GM21390 (cell line): ENCODE measurements at regions not wholly inside any gene's neighbourhood (a gene's known extent, or its start where the extent isn't known, plus 50 kb on each side); places are given as distances from the start of the nearest gene placed in this dataset.

Experiments
- ATAC-seq: cut with Tn5 transposase; IDR thresholded peaks from one replicate; pipeline ENCODE4 v1.9.1; 2021; ENCODE audit not compliant: unreplicated experiment

DNA sequence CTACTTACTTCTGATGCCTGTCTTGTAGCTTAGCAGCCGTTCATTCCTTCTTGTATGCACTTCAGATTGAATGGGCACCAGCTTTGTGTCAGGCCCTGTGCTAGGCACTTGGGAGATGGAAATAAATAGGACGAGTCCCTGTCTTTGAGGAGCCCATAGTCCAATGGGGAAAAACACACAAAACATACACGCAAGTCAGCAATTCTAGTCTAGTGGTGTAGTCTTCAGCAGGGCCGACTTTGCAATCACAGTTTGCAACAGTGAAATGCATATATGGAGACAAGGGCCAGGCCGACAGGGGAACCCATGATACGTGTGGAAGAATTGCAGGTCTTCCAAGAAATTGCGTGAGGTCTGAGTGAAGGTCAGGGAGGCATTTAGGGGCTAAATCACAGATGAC lies 262.6 kb downstream of the MAF start:
- no peak for ATAC-seq

DNA sequence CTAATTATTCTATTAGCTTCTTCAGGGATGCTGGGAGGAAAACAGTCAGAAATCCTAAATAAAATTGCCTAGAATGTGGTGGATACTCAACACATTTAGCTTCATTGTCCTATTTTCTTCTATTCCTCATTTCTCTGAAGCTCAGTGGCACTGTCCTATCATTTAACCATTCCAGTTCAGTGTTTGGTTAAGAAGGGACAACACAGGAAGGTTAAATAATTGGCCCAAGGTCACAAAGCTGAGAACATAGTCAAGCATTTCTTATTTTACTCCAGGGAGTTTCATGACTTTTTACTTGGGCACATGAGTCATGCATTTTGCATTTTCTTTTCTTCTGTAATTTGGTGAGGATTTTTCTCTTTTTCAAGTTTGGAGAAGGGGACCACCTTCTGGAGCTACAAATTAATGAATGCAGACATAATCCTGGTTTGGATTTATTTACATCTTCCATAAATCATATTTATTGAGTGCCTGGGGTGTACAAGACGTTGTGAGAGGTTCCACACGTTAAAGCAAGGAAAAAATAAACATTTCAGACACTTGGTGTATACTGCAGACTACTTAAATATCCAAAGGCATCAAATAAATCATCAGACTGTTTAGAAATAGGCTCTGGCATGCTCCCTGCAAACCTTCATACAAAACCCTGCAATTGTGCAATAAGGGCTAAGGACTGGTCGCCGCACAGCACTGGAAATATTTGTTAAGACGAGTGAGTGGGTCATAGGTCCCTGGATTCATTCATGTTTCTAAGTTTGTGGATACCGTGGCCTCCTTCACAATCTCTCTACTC lies 263.9 kb downstream of the MAF start:
- ATAC-seq = no peak

DNA sequence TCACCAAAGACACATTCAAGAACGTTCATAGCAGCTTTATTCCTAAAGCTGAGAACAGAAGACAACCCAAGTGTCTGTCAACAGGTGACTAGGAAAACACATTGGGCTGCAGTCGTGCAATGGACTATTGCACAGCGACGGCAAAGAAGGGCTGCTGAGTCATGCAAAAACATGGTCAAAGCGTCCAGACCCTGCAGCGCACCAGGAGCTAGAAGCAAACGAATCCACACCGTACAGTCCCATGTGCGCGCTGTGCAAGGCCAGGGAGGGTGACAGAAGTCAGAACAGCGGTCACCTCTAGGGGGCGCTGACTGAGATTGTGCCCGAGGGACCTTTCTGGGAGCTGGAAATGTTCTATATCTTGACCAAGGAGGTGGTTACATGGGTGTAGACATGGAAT lies 266.4 kb downstream of the MAF start:
- no peak for ATAC-seq

DNA sequence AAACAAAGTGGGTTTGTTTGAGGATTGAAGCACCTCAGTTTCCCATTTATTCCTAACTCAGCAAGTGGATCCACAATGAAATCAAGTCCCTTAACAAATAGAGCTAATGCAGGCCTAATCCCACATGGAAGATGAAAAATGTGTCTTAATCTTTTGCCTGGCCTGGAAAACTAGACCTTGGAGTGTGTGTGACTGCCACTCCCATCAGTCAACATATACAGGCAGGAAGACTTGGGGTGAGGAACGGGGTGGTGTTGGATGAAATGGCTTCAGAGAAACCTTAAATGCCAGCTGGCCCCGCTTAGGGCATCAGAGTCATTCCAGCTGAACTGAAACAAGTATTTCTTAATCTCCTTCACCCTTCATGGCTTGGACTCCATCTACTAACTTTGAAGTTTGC lies 269.5 kb downstream of the MAF start:
- no peak for ATAC-seq

DNA sequence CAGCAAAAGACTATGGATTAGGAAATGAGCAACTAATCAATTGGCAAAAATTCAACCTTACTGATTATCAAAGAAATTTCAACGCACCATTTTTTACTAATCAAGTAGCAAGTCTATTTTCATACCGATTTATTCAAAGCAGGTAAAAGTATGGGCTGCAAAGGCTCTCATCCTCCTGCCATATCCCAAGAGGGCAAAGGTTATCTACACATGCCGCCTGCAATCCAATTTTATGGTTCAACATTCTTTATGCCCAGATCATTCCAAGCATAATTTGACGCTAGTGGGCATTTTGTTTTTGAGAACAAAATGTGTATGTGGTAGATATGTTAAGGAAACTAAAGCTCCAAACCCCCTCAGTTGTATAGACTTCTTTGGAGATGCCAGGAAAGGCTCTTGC lies 270.6 kb downstream of the MAF start:
- no peak for ATAC-seq

DNA sequence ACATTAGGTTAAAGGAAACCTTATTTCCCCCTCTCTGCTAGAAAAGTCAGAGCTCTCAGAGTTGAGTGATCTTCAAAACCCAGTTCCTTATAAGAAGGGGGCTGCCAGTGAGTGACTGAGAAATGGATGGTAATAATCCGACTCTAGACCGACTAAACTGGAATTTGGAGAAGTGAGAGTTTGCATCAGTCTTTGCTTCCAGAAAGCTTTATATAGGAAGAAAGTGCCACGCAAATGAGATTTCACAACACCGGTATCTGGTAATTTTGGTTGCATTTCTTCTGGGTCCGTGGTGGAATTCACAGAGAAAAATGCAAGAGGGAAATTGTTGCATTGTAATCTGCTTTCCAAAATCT lies 271.4 kb downstream of the MAF start:
- ATAC-seq = no peak

DNA sequence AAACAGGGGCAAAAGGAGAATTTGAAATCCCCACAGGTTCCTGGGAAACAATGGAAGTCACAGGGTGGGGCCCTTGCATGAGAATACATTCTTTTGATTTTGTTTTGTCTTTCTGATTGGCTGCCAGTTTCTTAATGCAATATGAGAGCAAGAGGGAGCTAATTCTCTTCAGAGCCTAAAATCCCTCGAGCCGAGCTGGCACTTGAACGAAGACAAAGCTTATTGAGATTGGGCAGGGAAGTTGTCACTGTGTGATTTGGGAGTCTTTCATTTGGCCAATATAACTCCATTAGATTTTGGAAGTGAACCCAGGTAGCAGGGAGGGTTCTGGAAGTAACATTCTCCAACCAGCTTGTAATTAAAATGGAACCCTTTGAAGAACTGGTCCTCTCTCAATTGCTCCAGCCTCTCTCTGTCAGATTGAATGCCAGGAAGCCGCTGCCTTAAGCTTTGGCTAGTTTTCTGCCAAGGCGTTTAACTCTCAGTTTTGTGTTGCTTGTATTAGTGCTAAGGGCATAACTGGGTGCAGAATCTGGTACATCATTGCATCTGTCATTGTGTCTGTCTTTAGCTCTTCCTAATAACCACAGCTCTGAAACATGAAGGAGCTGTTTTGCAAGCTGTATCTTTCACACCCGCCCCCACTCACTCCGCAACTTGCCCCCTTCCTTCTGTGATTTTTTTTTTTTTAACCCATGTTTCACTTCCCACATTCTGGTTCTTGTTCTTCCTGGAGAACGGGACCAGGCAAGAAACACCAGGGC lies 272.0 kb downstream of the MAF start:
- no peak for ATAC-seq

DNA sequence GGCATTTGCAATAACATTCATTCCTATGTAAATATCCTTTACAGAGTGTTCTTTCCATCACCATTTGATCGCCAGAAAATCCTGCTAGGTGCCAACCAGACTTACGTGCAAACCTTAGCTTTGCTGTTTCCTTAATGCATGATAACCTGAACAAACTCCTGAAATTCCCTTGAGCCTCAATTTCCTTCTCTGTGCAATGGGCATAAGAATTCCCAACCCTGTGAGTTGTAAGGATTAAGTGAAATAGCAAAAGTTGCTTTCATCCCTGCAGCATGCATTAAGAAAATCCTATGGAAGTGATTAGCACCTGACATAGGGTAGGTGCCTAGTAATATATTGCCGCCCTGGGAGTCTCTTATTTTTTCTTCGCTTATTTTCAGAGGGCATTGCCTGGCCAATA lies 272.7 kb downstream of the MAF start:
- ATAC-seq = no peak

DNA sequence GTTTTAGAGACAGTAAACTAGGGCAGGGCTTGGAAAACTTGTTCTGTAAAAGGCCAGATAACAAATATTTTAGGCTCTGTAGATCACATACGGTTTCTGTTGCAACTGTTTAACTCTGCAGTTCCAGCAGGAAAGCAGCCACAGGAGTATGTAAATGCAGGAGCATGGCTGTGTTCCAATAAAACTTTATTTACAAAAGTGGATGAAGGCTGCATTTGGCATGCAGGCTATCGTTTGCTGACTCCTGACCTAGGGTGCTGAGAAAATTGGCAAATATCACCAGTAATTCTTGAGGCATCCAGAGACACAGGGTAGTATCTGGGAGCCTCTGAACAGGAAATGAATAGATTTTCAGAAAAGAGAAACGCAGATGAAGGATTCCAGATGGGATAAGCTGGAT lies 274.0 kb downstream of the MAF start:
- ATAC-seq = no peak

DNA sequence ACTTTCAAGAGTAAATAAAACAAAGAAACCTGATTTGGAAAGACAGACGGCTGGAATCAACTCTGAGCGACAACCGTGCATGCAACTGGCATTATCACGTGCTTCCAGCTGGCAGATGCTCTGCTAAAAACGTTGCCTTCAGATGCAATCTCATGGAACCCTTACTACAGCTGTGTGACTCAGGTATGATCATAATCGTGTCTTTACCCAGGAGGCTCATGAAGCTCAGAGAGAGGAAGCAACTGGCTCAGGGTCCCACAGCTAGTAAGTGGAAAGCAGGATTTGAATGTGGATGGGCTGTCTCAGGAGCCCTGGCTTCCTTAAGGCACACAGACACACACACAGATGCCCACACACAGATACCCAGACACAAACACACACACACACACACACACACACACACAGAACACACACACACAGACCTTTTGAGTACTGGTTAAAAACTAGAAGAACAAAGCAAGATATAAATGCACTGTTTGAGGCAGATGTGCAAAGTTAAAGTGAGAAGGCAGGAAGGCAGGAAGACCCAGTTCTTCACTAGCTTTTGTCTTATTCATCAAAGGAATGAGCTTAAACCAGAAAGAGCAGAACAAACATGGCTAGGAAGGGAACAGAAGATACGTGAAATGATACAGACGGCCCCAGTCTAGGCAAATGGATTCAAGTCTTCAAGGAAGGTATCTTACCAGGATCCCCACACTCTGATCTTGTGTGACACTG lies 275.2 kb downstream of the MAF start:
- ATAC-seq = no peak

DNA sequence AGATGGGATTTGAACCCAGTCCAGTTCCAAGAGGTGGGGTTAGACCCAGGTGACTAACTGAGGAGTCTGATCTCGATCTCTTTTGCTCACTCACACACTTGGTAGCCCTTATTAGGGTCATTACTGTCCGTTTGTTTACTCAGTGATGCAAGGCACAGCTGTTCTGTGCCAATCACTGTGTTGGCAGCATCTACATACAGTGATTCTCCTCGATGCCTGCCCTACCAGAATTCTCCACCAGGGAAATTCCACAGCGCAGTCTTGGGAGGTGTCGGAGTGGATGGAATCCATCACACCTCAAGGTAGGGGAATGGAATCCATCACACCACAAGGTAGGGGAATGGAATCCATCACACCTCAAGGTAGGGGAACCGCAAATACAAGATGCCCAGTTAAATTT lies 279.6 kb downstream of the MAF start:
- ATAC-seq = no peak

DNA sequence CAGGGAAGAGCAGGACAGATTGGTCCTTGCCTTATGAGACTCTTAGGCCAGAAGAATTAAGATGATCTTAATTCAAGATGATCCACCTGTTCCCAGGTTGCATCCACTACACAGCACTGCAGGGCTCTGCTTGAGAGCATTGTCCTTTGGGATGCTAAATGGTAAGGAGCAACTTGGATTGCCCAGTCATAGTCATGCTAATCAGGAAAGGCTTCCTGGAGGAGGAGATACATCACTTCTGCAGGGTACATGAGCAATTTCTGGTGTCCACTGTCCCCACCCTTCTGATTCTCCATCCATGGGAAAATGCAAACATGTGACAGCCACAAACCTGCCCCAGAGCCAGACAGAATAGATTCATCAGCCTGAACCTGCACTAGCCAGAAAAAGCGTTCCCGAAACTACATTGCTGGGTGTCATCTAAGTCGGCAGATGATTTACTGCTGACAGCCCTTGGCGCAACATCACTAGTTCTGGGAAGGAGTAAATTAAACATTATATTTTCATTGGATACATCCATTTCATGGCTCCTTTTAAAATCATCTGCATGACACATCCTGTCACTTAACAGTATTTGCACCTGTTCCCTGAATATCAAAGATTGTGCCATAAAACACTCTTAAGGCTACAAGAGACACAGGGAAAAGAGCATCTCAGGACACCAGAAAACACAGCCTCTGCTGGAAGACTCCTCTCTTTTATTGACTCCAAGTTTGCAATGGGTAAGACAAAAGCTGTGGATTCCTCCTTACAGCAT lies 282.2 kb downstream of the MAF start:
- ATAC-seq = no peak

DNA sequence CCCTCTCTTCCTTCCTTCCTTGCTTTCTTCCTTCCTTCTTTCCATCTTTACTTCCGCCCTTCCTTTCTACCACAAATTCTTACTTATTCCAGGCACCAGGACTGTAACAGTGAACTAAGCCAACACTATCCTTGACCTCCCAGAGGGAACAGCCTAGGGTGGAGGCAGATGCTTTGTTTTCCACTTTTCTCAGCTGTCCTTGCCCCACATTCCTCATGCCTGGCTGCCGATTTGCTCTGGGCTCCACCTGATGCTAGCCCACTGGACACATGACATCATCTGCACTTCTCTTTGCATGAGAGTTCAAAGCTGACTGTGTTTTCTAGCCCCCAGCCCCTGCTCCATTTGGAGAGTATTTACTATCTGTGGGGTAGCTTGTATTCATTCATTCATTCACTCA lies 283.0 kb downstream of the MAF start:
- no peak for ATAC-seq

DNA sequence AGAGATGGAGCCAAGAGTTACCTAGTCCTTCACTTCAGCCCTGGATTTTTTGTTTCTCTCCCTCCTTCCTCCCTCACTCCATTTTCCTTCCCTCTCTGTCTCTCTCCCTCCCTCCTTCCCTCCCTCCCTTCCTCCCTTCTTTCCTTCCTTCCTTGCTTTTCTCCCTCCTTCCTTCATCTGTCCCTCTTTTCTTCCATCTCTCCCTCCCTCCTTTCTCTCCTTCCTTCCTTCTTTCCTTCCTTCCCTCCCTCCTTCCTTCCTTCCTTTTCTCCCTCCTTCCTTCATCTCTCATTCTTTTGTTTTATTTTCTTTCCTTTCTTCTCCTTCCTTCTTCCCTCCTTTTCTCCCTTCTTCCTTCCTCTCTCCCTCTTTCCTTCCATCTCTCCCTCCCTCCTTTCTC lies 283.5 kb downstream of the MAF start:
- ATAC-seq = no peak

DNA sequence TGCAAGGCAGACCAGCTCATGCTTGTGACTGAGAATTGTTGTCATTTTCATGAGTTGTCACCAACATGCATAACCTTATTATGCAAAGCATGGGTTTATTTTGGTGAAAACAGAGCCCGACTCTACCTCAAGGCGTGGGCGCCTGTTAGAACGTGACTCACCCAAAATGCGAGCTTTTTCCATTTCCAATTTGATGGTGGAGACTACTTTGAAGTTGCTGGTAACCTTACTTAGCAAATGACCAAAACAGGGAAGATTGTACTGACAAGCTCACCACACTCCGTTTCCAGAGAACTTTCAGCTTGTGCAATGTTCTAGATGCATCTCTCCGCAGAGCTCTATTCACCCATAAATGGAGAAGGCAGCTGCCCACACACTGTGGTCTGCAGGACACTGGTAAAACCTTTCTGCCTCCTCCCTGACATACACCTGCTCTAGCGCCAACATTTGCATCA lies 284.5 kb downstream of the MAF start:
- ATAC-seq = peak; percentile 91

DNA sequence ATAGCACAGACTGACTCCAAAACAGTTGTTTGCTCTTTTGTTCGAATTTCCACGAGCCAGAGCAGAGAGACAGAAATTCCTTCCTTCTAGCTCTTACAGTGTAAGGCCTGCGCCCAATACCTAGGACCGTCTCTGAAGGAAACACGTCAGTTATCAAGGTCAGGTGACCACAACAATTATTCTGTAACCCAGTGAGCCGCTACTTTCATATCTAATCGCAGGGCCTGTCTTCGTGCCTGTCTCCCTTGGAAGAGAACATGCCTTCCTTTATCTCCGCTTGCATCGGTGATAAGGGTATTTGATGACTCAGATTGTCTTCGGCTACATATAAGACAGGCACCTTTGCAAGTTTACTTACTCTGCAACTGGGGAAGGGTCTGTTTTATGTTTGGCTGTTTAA lies 288.0 kb downstream of the MAF start:
- ATAC-seq = no peak

DNA sequence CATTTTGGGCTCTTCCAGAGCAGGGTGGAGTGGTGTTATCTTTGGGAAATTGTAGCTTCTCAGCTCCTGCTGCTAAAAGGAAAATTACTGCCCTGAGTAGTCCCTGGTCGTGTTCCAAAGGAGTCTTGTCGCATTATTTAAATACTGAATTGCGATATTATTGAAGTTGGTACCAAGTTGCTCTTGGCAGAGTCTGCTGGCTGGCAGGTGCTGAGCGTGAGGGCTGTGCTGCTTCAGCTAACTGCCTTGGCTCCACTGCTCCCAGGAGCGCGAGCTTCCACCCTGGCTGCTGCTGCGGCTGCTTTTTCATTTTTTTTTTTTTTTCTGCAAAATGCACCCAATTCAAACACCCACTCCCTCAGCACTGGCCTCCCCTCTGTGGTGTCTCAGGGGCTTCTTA lies 289.8 kb downstream of the MAF start:
- no peak for ATAC-seq

DNA sequence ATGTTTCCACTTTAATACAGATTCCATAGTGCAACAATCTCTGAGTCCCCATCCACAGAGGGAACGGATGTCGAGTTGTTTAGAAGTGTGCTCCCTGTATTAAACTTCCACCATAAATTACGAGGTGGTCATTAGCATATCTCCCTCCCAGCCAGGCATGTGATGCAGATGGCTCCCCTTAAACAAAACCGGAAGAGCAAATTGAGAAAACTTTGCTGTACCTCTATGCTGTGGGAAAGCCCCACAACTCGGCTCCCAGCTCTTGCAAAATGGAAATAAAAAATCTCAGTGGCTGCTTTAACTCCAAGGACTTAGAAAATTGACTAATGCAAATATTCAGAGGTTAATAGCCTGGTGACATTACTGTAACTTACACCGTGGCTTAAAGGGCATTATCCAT lies 290.9 kb downstream of the MAF start:
- ATAC-seq = no peak

DNA sequence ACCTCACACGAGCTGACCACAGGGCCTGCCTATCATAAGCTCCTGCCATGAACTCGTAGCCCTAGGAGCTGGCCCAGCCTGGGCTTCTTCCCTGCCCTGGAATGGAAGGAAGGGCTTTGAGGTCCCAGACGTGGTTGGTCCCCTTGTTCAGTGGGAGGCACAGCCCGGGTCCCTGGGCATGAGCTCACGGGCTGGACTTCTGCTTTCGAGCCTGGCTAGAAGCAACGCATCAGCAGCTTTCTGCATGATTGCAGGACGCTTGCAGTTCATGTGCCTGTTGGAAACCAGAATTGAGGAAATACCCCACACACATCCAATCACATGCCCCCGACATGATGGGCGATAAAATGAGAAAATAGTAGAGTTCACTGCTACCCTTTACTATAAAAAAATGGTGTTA lies 293.3 kb downstream of the MAF start:
- no peak for ATAC-seq

DNA sequence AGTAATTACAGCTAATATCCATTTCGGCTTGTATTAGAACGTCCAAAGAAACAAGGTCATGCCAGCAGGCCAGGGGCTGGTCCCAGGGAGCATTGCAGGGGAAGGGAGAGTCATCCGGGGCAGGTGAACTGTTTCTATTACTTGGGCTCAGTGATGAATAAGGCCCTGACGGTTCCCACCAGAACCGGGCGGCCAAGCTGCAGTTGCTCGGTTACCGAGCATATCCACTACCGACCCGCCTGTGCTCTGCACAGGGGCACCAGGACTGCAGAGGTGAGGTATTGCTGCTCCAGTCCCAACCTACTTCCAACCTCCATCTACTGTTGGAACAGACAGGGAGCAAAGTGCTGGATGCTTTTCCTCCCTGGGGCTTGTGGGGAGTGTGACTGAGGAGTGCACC lies 295.5 kb downstream of the MAF start:
- ATAC-seq = no peak

DNA sequence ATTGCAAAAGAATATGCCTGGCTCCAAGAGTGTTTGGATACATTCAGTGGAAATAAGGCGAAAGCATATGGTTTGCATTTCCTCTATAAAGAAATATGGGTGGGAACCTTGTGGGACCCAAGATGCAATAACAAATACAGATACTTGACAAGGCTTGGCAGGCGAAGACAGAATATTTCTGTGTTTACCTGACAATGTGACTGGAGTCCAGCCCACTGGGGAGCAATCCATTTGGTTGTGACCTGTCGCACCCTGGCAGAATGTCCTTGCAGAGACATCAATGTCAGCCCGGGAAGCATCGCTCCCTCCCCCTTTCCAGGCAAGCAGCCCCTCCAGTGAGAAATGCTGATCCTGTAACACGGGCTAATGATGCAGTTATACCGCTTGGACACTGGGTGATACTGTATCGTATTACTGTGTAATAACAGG lies 296.6 kb downstream of the MAF start:
- no peak for ATAC-seq
